Natural killer cell (primary cell): ENCODE measurements at regions not wholly inside any gene's neighbourhood (a gene's known extent, or its start where the extent isn't known, plus 50 kb on each side); places are given as distances from the start of the nearest gene placed in this dataset.
"Not testable (repeated sequence)": the region's sequence is repeated elsewhere in the genome, so short reads cannot be mapped to it uniquely, and the experiment has no call there.

ENCODE experiments used
- ATAC-seq, 3 donors: fragments of 150-1000 bp in 2 of 3; fragments of 200-7000 bp in 1 of 3; cut with Tn5 transposase; 1 replicate in 1 of 3; 2 replicates in 2 of 3; pipeline ENCODE4 v1.10.0; 2021; ENCODE audit warnings: mild to moderate bottlenecking in 2 of 3, moderate library complexity in 2 of 3
- DNase-seq, 2 donors: peaks; one replicate each; pipeline versions ENCODE4 v3.0.0 to v3.0.0-alpha.2; 2013 to 2021; ENCODE audit warnings: mixed read lengths in 1 of 2
- H3K27ac ChIP-seq: one replicate; pipeline ENCODE4 v1.5.1; 2013; ENCODE audit warnings: mild to moderate bottlenecking, low read length
- H3K27me3 ChIP-seq: one replicate; pipeline ENCODE4 v1.6.1; 2013; ENCODE audit warnings: low read length; ENCODE audit not compliant: control insufficient read depth, insufficient read depth
- H3K36me3 ChIP-seq: one replicate; pipeline ENCODE4 v1.6.1; 2013; ENCODE audit warnings: low read length; ENCODE audit not compliant: control insufficient read depth, insufficient read depth
- H3K4me1 ChIP-seq: one replicate; pipeline ENCODE4 v1.6.1; 2013; ENCODE audit warnings: low read length; ENCODE audit not compliant: control insufficient read depth, insufficient read depth
- H3K4me3 ChIP-seq: one replicate; pipeline ENCODE4 v1.5.1; 2013; ENCODE audit warnings: low read length
- H3K9me3 ChIP-seq: one replicate; pipeline ENCODE4 v1.6.1; 2013; ENCODE audit warnings: low read length; ENCODE audit not compliant: control insufficient read depth, insufficient read depth
- H3K27ac Mint-ChIP-seq, 2 donors: one replicate each; pipeline ENCODE4 v1.8.0; 2022; ENCODE audit warnings: mild to moderate bottlenecking in 2 of 2, mixed read lengths in 2 of 2, moderate library complexity in 1 of 2
- H3K27me3 Mint-ChIP-seq, 2 donors: one replicate each; pipeline ENCODE4 v1.8.0; 2022; ENCODE audit warnings: low read depth in 2 of 2, mixed read lengths in 2 of 2
- H3K36me3 Mint-ChIP-seq: one replicate; pipeline ENCODE4 v1.8.0; 2022; ENCODE audit warnings: mixed read lengths
- H3K4me1 Mint-ChIP-seq, 2 donors: one replicate each; pipeline ENCODE4 v1.8.0; 2022; ENCODE audit warnings: mixed read lengths in 2 of 2
- H3K4me3 Mint-ChIP-seq: one replicate; pipeline ENCODE4 v1.8.0; 2022; ENCODE audit warnings: mild to moderate bottlenecking, moderate library complexity, mixed read lengths
- H3K9me3 Mint-ChIP-seq, 2 donors: one replicate each; pipeline ENCODE4 v1.8.0; 2022; ENCODE audit warnings: mixed read lengths in 2 of 2
- WGBS: methylation state at CpG from one replicate; pipeline ENCODE4 v1.1.7; 2013; ENCODE audit warnings: missing lambda C conversion rate; ENCODE audit not compliant: insufficient coverage; 5-methylcytosine and 5-hydroxymethylcytosine counted together
- intact Hi-C: fragments of 100-400 bp; cut with micrococcal nuclease; formaldehyde crosslinking; loops from one replicate; pipeline ENCODE4 v1.14.2; 2022
- TF ChIP-seq, protein P1 (sequence below): fragments of 200-600 bp; IDR thresholded peaks from one replicate; pipeline ENCODE4 v1.8.0; 2022; ENCODE audit warnings: antibody characterized with exemption

DNA sequence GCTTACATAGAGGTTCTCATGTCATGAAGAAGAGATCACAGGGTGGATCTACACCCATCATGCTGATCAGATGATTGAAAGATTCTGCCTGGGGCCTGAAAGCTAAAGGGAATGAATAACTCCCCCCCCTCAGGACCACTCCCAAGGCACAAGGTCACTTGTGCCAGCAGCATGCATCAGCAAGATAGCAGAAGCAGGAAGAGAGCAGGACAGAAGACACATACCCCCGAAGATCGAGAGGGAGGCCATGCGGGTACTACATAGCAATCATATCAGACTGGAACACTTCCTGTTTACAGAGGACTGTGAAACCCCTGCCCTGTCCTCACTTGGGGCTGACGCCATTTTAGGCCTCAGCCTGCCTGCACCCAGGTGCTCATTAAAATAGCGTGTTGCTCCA lies 143.2 kb upstream of the EDNRB start:
- Mint-ChIP-seq H3K27me3 (peaks cover 0 to under 1% of the 10 kb centered on the region in 2 donors), H3K36me3 (peaks cover 1% of the 10 kb centered on the region), H3K9me3 (peaks cover 0 to 2% of the 10 kb centered on the region in 2 donors), H3K27ac (no peak overlapping the region), H3K4me1 (no peaks in the 10 kb centered on the region), H3K4me3 (no peak overlapping the region)
- ATAC-seq (no peak), DNase-seq (no peak)
- H3K4me3 ChIP-seq: no peak overlapping the region
- intact Hi-C loops: no loop called here
- TF ChIP-seq, protein P1, sequence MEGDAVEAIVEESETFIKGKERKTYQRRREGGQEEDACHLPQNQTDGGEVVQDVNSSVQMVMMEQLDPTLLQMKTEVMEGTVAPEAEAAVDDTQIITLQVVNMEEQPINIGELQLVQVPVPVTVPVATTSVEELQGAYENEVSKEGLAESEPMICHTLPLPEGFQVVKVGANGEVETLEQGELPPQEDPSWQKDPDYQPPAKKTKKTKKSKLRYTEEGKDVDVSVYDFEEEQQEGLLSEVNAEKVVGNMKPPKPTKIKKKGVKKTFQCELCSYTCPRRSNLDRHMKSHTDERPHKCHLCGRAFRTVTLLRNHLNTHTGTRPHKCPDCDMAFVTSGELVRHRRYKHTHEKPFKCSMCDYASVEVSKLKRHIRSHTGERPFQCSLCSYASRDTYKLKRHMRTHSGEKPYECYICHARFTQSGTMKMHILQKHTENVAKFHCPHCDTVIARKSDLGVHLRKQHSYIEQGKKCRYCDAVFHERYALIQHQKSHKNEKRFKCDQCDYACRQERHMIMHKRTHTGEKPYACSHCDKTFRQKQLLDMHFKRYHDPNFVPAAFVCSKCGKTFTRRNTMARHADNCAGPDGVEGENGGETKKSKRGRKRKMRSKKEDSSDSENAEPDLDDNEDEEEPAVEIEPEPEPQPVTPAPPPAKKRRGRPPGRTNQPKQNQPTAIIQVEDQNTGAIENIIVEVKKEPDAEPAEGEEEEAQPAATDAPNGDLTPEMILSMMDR: no peak
- H3K4me1 ChIP-seq: no peaks in the 10 kb centered on the region
- peaks cover 6% of the 10 kb centered on the region for H3K9me3 ChIP-seq
- no peak overlapping the region for H3K27ac ChIP-seq
- H3K36me3 ChIP-seq: no peaks in the 10 kb centered on the region
- no peaks in the 10 kb centered on the region for H3K27me3 ChIP-seq
- WGBS: 96% methylated on average over 5 of the region's 5 CpGs

DNA sequence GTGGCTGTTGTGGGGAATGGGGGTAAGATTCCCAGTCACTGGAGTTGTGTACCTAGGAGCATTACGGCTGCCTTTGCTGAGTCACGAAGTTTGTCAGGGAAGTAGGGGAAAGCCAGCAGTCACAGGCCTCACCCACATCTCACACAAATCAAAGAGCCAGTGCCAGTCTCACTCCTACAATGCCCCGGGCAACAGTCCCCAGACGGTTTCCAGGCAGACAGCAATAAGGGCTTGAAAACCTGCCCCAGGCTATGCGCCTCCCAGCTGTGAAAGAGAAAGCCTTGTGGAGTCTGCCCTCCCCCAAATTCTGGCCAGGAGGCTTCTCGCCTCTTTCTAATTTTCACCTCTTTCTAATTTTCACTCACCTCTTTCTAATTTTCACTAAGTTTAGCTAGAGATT lies 142.3 kb upstream of the EDNRB start:
- peaks cover 7 to 8% of the 10 kb centered on the region in 2 donors for H3K9me3 Mint-ChIP-seq
- H3K36me3 Mint-ChIP-seq: peaks cover 9% of the 10 kb centered on the region
- TF ChIP-seq, protein P1: no peak
- no peaks in the 10 kb centered on the region for H3K27me3 ChIP-seq
- DNase-seq (no peak), ATAC-seq (no peak)
- no peaks in the 10 kb centered on the region for H3K4me1 ChIP-seq
- H3K4me3 Mint-ChIP-seq: no peak overlapping the region
- H3K27ac Mint-ChIP-seq: no peak overlapping the region
- no peaks in the 10 kb centered on the region for H3K36me3 ChIP-seq
- H3K27ac ChIP-seq: no peak overlapping the region
- peaks cover 8% of the 10 kb centered on the region for H3K9me3 ChIP-seq
- H3K4me1 Mint-ChIP-seq: no peaks in the 10 kb centered on the region
- no peak overlapping the region for H3K4me3 ChIP-seq
- intact Hi-C loops: no loop called here
- 92% methylated on average over 6 of the region's 6 CpGs for WGBS
- H3K27me3 Mint-ChIP-seq: peaks cover 0 to 4% of the 10 kb centered on the region in 2 donors

DNA sequence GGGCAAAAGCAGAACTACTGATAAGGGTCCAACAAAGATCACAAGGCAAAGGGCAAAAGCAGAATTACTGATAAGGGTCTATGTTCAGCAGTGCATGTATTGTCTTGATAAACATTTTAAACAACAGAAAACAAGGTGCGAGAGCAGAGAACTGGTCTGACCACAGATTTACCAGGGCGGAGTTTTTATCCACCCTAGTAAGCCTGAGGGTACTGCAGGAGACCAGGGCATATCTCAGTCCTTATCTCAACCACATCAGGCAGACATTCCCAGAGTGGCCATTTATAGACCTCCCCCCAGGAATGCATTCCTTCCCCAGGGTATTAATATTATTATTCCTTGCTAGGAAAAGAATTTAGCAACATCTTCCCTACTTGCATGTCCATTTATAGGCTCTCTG lies 138.2 kb upstream of the EDNRB start:
- DNase-seq, H3K9me3 Mint-ChIP-seq, H3K36me3 ChIP-seq, H3K4me1 ChIP-seq, H3K4me3 Mint-ChIP-seq, H3K9me3 ChIP-seq, intact Hi-C loops, H3K27ac ChIP-seq, H3K27me3 ChIP-seq, ATAC-seq, H3K4me3 ChIP-seq, H3K4me1 Mint-ChIP-seq, H3K27me3 Mint-ChIP-seq, H3K27ac Mint-ChIP-seq, H3K36me3 Mint-ChIP-seq: not testable (repeated sequence)
- 94% methylated on average over 2 of the region's 2 CpGs for WGBS

DNA sequence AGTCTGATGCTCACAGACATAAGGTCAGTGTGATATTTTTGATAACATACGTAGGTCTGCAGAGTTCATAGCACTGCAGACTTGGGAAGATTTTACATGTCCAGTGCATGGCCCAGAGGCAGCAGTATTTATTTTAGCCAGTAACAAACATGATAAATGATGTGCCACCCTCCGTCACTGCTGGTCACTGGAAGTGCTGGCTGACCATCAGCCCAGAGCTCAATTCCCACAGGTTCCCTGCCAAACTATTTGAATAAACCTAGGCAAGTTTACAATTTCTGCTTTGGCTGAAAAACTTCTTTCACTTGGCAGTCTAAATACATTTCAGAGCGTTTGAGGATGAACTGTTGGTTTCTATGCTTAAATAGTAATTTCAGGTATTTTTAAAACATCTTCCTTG lies 135.5 kb upstream of the EDNRB start:
- no peaks in the 10 kb centered on the region for H3K27me3 ChIP-seq
- no peak for ATAC-seq
- no peak for DNase-seq
- TF ChIP-seq, protein P1: no peak
- Mint-ChIP-seq H3K4me3 (no peak overlapping the region), H3K9me3 (peaks cover 7 to 8% of the 10 kb centered on the region in 2 donors), H3K36me3 (peaks cover 9% of the 10 kb centered on the region), H3K27ac (no peak overlapping the region), H3K27me3 (peaks cover 4% of the 10 kb centered on the region in 2 donors), H3K4me1 (no peaks in the 10 kb centered on the region)
- H3K4me3 ChIP-seq: no peak overlapping the region
- no peaks in the 10 kb centered on the region for H3K4me1 ChIP-seq
- WGBS: 93% methylated on average over 2 of the region's 3 CpGs
- intact Hi-C loops: no loop called here
- no peak overlapping the region for H3K27ac ChIP-seq
- no peaks in the 10 kb centered on the region for H3K36me3 ChIP-seq
- peaks cover 8% of the 10 kb centered on the region for H3K9me3 ChIP-seq
